PC-3 (cell line): ENCODE measurements at regions not wholly inside any gene's neighbourhood (a gene's known extent, or its start where the extent isn't known, plus 50 kb on each side); places are given as distances from the start of the nearest gene placed in this dataset.

Experiments used
- ATAC-seq: fragments of 200-7000 bp; cut with Tn5 transposase; 2 replicates; pipeline ENCODE4 v1.9.1; 2020; ENCODE audit warnings: mild to moderate bottlenecking, moderate library complexity
- BruUV-seq: library from RNA; stranded (reverse); fragments of 400-500 nt; replicated peaks from 2 replicates; lab custom pipeline; 2021; lab: Mats Ljungman, UMichigan
- CTCF ChIA-PET: fragments of 300-600 bp; sonication (Branson Sonifier 250); formaldehyde crosslinking; loops from one replicate; lab custom pipeline; 2022; ENCODE audit warnings: antibody characterized with exemption; lab: Charles Lee
- POLR2A ChIA-PET: fragments of 300-600 bp; sonication (Branson Sonifier 250); formaldehyde crosslinking; loops from one replicate; lab custom pipeline; 2022; ENCODE audit warnings: antibody characterized with exemption; ENCODE audit not compliant: unreplicated experiment; lab: Charles Lee
- DNase-seq: peaks from one replicate; pipeline ENCODE4 v3.0.0-alpha.2; 2015
- H2AFZ ChIP-seq: fragments of 300-600 bp; sonication (generic); 2 replicates; pipeline ENCODE4 v1.6.0; 2016; ENCODE audit warnings: antibody characterized with exemption, low read length
- H3F3A ChIP-seq: fragments of 300-600 bp; sonication (generic); one replicate; pipeline ENCODE4 v1.6.0; 2017; ENCODE audit warnings: antibody characterized with exemption, low read length, control low read depth, mild to moderate bottlenecking; ENCODE audit not compliant: unreplicated experiment
- H3K27ac ChIP-seq: fragments of 300-600 bp; sonication (generic); 2 replicates; pipeline ENCODE4 v1.5.1; 2016; ENCODE audit warnings: mild to moderate bottlenecking, low read length
- H3K27me3 ChIP-seq: fragments of 300-600 bp; sonication (generic); 2 replicates; pipeline ENCODE4 v1.6.1; 2016; ENCODE audit warnings: low read length, mixed read lengths
- H3K36me3 ChIP-seq: fragments of 300-600 bp; sonication (generic); 2 replicates; pipeline ENCODE4 v1.6.1; 2016; ENCODE audit warnings: low read depth, mixed run types, low read length, mixed read lengths
- H3K4me1 ChIP-seq: fragments of 300-600 bp; sonication (generic); 2 replicates; pipeline ENCODE4 v1.5.1; 2016; ENCODE audit warnings: low read length; ENCODE audit not compliant: insufficient read depth
- H3K4me2 ChIP-seq: fragments of 300-600 bp; sonication (generic); 2 replicates; pipeline ENCODE4 v1.6.0; 2016; ENCODE audit warnings: low read length
- H3K4me3 ChIP-seq: fragments of 300-600 bp; sonication (generic); 2 replicates; pipeline ENCODE4 v1.5.1; 2016; ENCODE audit warnings: mild to moderate bottlenecking, low read length, mixed read lengths
- H3K79me2 ChIP-seq: fragments of 300-600 bp; sonication (generic); 2 replicates; pipeline ENCODE4 v1.6.1; 2017; ENCODE audit warnings: low read length, mixed read lengths
- H3K9ac ChIP-seq: fragments of 300-600 bp; sonication (generic); 2 replicates; pipeline ENCODE4 v1.6.0; 2016; ENCODE audit warnings: mild to moderate bottlenecking, low read length
- H3K9me2 ChIP-seq: fragments of 300-600 bp; sonication (generic); replicated peaks from 2 replicates; pipeline ENCODE4 v1.6.1; 2016; ENCODE audit warnings: mixed run types, low read length, mixed read lengths
- H3K9me3 ChIP-seq: fragments of 300-600 bp; sonication (generic); 2 replicates; pipeline ENCODE4 v1.6.1; 2016; ENCODE audit warnings: low read length, mixed read lengths
- H4K20me1 ChIP-seq: fragments of 300-600 bp; sonication (generic); 2 replicates; pipeline ENCODE4 v1.6.1; 2016; ENCODE audit warnings: low read length, mixed read lengths
- EZH2 ChIP-seq: fragments of 300-600 bp; sonication (generic); IDR thresholded peaks from one replicate; pipeline ENCODE4 v1.6.1; 2017; ENCODE audit warnings: antibody characterized with exemption, mild to moderate bottlenecking, low read length; ENCODE audit not compliant: unreplicated experiment
- EZH2phosphoT487 ChIP-seq: fragments of 300-600 bp; sonication (generic); IDR thresholded peaks from 2 replicates; pipeline ENCODE4 v1.6.1; 2018; ENCODE audit warnings: mild to moderate bottlenecking, antibody characterized with exemption, low read length, borderline replicate concordance
- intact Hi-C: fragments of 100-400 bp; cut with micrococcal nuclease; formaldehyde crosslinking; loops from 2 replicates; pipeline ENCODE4 v1.9.0; 2023
- TF ChIP-seq, protein P1 (sequence below): fragments of 300-600 bp; sonication (generic); conservative IDR thresholded peaks from 2 replicates; pipeline ENCODE4 v1.5.1; 2017; ENCODE audit warnings: antibody characterized with exemption, low read depth, mild to moderate bottlenecking, low read length

DNA sequence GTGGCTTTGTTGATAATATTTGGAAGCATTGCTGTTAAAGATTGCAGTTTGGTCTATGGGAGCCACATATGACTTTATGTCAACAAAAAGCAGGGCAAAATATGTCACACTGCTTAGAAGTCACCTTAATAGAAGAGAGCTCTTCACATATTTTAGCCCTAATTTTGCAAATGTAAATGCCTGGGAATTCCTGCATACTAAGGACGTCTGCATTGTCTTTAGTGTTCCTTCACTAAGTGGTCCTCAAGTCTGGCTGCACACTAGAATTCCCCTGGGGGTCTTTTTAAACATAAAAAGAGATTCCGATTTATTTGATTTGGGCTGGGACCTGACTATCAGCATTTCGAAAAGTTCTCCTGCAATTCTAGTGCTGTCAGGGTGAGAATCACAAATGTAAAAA is 495.1 kb upstream of the FAM241A start:
- Histone ChIP-seq H3F3A (no peaks in the 10 kb centered on the region), H3K27ac (no peak overlapping the region), H3K9ac (no peak overlapping the region), H3K79me2 (no peaks in the 10 kb centered on the region), H3K4me3 (no peak overlapping the region), H3K4me1 (no peaks in the 10 kb centered on the region), H3K9me3 (no peaks in the 10 kb centered on the region), H3K4me2 (no peak overlapping the region), H3K9me2 (no peaks in the 10 kb centered on the region), H4K20me1 (no peaks in the 10 kb centered on the region), H3K36me3 (no peaks in the 10 kb centered on the region), H2AFZ (no peak overlapping the region), H3K27me3 (peaks cover 59% of the 10 kb centered on the region)
- intact Hi-C loops = no loop called here
- ATAC-seq (no peak), DNase-seq (no peak)
- ChIA-PET POLR2A (no interaction called here), CTCF (no interaction called here)
- no peak for TF ChIP-seq EZH2phosphoT487
- no peak for TF ChIP-seq EZH2
- TF ChIP-seq, protein P1, sequence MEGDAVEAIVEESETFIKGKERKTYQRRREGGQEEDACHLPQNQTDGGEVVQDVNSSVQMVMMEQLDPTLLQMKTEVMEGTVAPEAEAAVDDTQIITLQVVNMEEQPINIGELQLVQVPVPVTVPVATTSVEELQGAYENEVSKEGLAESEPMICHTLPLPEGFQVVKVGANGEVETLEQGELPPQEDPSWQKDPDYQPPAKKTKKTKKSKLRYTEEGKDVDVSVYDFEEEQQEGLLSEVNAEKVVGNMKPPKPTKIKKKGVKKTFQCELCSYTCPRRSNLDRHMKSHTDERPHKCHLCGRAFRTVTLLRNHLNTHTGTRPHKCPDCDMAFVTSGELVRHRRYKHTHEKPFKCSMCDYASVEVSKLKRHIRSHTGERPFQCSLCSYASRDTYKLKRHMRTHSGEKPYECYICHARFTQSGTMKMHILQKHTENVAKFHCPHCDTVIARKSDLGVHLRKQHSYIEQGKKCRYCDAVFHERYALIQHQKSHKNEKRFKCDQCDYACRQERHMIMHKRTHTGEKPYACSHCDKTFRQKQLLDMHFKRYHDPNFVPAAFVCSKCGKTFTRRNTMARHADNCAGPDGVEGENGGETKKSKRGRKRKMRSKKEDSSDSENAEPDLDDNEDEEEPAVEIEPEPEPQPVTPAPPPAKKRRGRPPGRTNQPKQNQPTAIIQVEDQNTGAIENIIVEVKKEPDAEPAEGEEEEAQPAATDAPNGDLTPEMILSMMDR = no peak
- no TSS peak for BruUV-seq

DNA sequence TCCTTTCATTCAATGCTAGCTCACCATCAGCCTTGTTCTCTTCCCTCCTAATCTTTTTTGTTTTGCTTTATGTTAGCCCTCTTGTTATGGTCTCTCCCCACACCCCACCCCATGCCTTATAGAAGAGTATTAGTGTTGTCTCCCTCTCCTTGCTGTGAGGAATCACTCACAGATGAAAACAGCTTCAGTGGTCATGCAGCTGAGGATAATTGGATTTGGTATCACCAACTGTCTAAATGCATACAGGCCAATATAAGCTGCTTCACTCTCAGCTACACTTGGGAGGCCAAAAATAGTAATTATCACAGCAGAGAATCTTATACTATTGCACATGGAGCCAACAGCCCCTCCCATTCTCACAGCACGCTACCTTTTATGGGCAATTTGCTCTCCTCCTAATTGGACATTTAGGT is 494.6 kb upstream of the FAM241A start:
- POLR2A ChIA-PET = no interaction called here
- TF ChIP-seq, protein P1 = no peak
- no peak for TF ChIP-seq EZH2
- TF ChIP-seq EZH2phosphoT487 = no peak
- Histone ChIP-seq H3K79me2 (no peaks in the 10 kb centered on the region), H3F3A (no peaks in the 10 kb centered on the region), H3K27me3 (peaks cover 59% of the 10 kb centered on the region), H4K20me1 (no peaks in the 10 kb centered on the region), H3K4me2 (no peak overlapping the region), H3K27ac (no peak overlapping the region), H3K4me3 (no peak overlapping the region), H3K36me3 (no peaks in the 10 kb centered on the region), H3K9me2 (no peaks in the 10 kb centered on the region), H2AFZ (no peak overlapping the region), H3K9me3 (no peaks in the 10 kb centered on the region), H3K9ac (no peak overlapping the region), H3K4me1 (no peaks in the 10 kb centered on the region)
- no peak for DNase-seq
- CTCF ChIA-PET = no interaction called here
- intact Hi-C loops = no loop called here
- no TSS peak for BruUV-seq
- no peak for ATAC-seq

DNA sequence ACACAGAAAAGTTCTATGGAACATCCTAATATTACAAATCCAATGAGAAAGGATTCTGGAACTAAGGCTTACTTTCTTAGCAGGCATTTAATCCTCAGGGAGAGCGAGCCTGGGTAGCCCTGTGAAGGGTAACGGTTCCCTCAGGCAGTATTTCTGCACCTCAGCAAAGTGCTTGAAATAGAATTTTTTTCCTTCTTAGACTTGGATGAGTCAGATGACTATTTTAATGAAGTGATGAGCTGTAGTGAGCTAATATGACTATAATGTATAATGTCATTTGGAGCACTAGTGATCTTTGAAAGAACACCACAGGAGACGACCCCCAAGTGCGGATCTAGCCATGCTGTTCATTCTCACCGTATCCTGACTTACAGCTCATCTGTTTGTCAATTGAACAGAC is 493.0 kb upstream of the FAM241A start:
- no peak for DNase-seq
- H3K27me3 ChIP-seq = peaks cover 59% of the 10 kb centered on the region
- TF ChIP-seq EZH2 (no peak), EZH2phosphoT487 (no peak)
- TF ChIP-seq, protein P1 = no peak
- H3K36me3 ChIP-seq = no peaks in the 10 kb centered on the region
- H3K9me3 ChIP-seq = no peaks in the 10 kb centered on the region
- no peak overlapping the region for H3K4me2 ChIP-seq
- no peak overlapping the region for H3K27ac ChIP-seq
- H3K4me1 ChIP-seq = no peaks in the 10 kb centered on the region
- intact Hi-C loops = no loop called here
- POLR2A ChIA-PET = no interaction called here
- ATAC-seq = no peak
- CTCF ChIA-PET = no interaction called here
- no peak overlapping the region for H2AFZ ChIP-seq
- H3F3A ChIP-seq = no peaks in the 10 kb centered on the region
- H3K9me2 ChIP-seq = no peaks in the 10 kb centered on the region
- H3K79me2 ChIP-seq = no peaks in the 10 kb centered on the region
- H3K9ac ChIP-seq = no peak overlapping the region
- BruUV-seq = no TSS peak
- H3K4me3 ChIP-seq = no peak overlapping the region
- no peaks in the 10 kb centered on the region for H4K20me1 ChIP-seq
